ENCODE measurements at regions not wholly inside any gene's neighbourhood (a gene's known extent, or its start where the extent isn't known, plus 50 kb on each side); places are given as distances from the start of the nearest gene placed in this dataset.

- TF ChIP-seq POLR2AphosphoS5 (IDR thresholded peaks at IDR 0.05) (no peak), CTCF (IDR thresholded peaks at IDR 0.05) (no peak), POLR2A (IDR thresholded peaks at IDR 0.05) (no peak), EP300 (IDR thresholded peaks at IDR 0.05) (no peak)
Measured at GRCh38 chr1:214124915-214125314, 137.1 kb downstream of the PROX1 start.

All from sigmoid colon (tissue), 4 donors.